Right kidney (tissue), 1 donor: ENCODE measurements at regions not wholly inside any gene's neighbourhood (a gene's known extent, or its start where the extent isn't known, plus 50 kb on each side); places are given as distances from the start of the nearest gene placed in this dataset.

Experiments used
- DNase-seq: peaks from one replicate; pipeline ENCODE4 v3.0.0-alpha.2; 2016

- DNase-seq = no peak
Observed at GRCh38 chr12:13592063-13592942, 389.1 kb downstream of the GRIN2B start.

GRCh38 chr12:13591488-13591887, 389.9 kb downstream of the GRIN2B start:
- no peak for DNase-seq

DNA sequence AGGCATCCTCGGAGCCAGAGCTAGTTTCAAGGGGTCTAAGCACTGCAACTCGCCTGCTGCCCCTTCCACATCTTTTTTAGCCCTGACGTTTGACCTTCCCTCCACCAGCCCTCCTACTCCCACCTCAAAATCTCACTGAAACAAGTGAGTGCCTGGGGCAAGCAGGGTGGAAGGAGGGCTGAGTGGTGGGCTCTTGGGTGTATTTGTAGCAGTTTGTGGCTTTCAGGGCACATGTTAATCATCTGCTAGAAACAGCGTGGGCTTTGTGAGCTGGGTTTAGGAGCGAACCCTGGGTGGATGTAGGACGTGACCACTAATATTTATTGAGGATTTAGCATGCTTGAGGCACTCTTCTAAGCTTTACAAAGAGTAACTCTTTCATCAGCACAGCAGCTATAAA, 390.3 kb downstream of the GRIN2B start:
- DNase-seq = no peak

- DNase-seq = no peak
Observed at GRCh38 chr12:13588574-13588973, 392.0 kb downstream of the EMP1 start.

DNA sequence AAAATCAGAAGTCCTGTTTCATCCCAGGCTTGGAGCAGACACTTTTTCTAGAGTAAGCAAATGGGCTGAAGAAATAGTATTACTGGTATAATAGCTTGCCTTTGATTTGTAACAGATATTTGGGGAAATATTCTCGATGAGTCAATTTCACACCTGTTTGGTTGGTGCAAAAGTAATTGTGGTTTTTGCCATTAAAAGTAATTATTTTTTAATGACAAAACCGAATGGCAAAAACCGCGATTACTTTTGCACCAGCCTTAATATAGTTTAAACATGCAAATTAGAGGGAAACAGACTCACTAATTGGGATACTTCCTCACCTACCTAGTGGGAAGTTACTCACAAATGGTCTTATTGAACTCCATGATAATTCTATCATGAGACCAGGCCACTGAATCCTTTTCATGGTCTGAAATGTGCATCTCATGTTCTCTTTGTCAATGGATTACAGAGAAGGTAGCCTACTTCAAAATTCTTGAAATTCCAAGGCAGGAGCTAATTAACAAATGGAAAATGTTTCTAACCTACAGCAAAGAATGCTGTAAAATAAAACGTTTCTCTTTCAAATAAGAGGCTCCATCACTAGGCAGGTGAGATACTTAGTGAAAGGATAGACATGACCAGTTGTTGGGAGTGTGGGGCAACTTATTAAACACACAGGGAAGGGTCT, 391.3 kb downstream of the EMP1 start:
- DNase-seq = no peak

DNA sequence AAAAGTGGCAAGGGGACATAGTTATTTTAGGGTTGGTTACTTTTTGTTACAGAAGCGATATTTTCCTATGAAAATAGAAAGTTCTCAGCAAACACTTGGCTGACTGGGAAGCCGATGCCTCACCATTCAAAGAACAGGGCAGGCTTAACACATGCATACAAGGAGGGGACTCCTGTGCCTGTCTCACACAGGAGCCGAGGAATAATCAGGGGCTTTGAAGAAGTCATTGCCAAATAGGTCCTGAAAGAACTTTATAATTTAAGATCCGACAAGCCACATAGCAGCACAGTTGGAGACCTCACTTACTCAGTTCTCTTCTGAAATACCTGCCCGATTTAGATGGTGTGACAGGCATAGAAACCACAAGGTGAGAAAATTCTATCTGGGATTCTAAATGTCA, 389.8 kb downstream of the EMP1 start:
- DNase-seq = no peak

DNA sequence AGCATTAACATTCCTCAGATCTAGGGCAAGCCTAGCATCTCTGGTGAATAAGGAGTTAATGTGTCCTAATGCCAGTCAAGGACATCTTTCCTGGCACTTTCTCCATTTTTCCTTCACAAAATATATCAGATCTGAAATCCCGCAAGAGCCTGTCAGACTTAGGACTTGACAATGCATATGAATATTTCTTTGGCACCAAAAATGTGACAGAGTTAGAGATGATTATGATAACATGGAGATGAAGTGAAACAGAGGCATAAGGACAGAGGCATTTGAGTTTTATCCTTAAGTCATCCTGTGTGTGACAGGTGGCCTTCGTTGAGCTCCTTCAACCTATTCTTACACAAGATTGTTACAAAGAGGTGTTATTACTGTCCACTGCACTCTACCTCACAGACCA, 388.0 kb downstream of the EMP1 start:
- DNase-seq = no peak

DNA sequence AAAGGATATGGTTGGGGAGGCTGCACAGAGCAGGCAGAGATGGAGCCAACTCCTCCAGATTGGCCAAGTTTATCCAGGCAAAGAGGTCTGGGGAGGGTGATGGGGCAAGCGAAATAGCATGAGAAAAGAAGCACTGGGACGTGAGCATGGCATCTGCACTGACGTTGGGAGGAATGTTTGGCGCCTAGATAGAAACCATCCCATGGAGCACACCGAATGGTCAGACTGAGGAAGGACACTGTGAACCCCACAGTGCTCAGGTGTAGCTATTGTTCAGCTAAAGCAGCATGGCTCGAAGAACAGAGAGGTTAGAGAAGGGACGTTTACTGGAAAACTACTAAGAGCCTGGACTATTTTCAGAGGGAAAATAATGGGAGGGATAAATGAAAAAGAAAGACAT, 387.1 kb downstream of the EMP1 start:
- no peak for DNase-seq

GRCh38 chr12:13582421-13582820, 385.9 kb downstream of the EMP1 start:
- no peak for DNase-seq

GRCh38 chr12:13581031-13581430, 384.5 kb downstream of the EMP1 start:
- DNase-seq = no peak

GRCh38 chr12:13580206-13580605, 383.7 kb downstream of the EMP1 start:
- no peak for DNase-seq

DNA sequence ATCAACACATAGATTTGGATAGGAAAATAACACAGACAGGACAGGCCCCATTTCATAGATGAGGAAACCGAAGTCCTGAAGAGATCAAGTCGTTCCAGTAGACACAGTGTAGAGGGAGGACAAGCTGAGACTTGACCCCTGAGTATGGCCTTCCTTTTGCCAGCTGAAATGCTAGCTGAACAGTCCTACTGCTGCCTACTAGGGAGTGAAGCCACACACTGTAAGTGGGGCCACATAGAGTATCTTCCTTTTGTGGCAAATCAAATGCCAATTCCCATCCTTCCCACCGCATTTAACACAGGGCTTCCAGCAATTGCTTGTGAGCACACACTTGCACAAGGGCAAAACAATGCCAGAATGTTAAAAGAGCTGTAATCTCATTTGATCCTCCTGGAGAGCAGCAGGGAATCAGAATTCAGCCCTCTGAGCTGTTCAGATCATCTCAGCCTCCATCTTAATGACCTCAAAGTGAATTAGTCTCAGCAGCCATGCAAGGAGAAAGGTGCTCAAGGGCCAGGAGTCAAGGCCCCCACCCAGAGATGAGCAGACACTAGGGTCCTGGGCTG, 380.5 kb downstream of the EMP1 start:
- DNase-seq = no peak

DNA sequence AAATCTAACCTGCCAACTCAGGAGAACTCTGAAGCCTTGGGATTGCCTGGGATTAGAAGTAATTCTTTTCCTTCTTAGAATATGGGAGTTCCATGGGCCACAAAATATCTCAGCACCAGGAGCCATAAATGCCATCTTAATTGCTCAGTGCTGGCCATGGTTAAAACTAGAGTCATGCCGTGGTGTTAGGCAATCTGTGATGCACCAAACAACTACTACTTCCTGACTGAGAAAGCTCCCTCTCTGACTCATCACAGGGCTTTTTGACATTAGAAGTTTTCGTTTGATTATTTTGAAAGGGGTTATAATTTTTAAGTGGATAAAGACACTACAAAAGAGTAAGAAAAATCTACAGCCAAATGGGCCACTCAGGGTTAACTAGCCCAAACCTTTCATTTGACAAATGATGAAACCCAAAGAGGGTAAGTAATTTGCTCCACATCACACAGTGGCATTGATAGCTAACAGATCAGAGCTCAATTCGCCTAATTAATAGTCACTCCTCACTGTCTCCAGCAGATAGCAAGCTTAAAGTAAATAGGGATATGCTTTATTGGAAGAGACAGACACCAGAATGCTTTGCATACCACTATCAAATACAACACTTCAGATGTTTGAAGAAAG, 377.3 kb downstream of the EMP1 start:
- no peak for DNase-seq

- DNase-seq = no peak
Observed at GRCh38 chr12:13571035-13571434, 374.5 kb downstream of the EMP1 start.

DNA sequence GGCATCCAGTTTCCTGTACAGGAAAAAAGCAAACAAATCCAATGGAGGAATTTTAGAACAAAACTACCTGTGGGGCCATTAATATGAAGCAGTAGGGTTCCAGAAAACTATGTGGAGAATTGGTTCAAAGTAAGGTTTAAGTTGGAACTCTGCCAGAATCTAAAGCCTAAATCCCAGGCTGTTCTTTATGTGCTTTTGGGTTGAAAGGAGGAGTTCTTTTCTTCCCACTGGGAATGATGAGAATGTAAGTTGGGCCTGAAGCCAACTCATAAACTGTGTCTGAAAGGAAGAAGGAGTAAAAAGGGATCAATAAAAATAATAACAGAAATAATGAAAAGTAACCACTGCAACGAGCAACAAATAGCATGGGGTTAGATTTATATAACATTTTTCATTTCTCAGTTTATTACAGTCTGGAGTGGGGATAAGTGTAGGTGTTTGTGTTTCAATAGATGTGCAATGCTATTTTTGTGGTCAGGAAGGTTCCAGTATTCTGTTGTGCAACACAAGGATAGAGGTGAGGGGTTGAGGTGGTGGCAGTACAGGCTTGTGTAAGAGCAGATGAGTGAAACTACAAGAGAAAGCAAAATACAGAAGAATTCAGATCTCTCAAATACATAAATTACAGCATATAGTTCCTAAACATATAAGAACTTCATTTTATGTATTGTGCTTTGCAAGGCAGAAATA, 373.6 kb downstream of the EMP1 start:
- DNase-seq = no peak

- DNase-seq = no peak
Observed at GRCh38 chr12:13566292-13566691, 369.8 kb downstream of the EMP1 start.

- DNase-seq = no peak
Observed at GRCh38 chr12:13564266-13564810, 367.8 kb downstream of the EMP1 start.

- DNase-seq = no peak
Observed at GRCh38 chr12:13563743-13564125, 367.2 kb downstream of the EMP1 start.

DNA sequence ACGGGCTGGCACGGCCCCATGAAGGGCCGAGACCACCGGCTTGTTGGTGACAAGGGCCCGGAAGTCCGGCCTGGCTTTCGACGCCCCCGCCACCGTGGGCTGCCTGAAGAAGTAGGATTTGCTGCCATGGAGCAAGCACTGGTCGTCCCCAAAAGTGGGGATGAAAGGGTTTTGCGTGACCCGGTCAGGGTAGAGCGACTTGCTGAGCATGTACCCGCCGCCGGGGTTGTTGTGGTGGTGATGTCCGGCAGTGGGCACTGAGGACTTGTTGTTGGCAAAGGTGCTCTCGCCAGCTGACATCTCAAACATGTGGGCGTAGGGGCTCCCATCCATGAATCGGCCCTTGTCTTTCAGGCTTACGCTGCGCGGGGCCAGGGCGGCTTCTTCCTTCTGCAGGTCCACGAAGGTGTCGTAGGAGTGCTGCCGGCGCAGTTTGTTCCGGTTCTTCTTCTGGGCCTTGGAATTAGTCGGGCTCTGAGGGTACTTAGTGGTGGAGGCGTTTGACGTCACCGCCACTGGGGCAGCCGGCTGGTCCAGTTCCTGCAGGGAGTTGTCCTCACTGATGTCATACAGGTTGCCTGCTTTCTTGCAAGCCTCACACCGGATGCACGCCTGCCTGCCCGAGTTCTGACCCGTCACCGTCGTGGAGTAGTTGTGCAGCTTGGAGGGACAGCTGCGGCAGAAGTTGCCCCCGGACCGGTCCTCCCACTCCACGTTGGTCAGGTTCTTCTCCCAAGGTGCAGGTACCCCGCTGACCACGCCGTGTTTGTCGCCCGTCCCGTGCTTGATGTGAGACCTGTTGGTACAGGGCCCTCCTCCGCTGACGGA, 366.6 kb downstream of the EMP1 start:
- no peak for DNase-seq

DNA sequence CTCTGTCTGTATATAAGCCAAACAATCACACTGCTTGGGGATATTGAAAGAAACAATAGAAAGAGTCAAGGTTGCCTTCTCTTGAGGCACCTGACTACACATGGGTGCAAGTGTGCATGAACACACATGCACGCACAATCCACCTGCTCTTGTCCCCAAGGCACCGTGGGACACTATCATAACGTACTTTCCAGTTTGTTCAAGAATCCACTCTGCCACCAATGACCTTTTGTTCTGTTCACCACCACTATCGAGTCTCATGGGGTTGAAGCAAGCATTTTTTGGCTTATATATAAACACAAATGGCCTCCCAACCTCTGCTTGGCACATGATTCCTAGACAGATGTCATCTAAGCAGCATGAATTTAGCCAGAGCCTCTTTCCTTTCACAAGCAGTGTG, 365.4 kb downstream of the EMP1 start:
- DNase-seq = no peak

DNA sequence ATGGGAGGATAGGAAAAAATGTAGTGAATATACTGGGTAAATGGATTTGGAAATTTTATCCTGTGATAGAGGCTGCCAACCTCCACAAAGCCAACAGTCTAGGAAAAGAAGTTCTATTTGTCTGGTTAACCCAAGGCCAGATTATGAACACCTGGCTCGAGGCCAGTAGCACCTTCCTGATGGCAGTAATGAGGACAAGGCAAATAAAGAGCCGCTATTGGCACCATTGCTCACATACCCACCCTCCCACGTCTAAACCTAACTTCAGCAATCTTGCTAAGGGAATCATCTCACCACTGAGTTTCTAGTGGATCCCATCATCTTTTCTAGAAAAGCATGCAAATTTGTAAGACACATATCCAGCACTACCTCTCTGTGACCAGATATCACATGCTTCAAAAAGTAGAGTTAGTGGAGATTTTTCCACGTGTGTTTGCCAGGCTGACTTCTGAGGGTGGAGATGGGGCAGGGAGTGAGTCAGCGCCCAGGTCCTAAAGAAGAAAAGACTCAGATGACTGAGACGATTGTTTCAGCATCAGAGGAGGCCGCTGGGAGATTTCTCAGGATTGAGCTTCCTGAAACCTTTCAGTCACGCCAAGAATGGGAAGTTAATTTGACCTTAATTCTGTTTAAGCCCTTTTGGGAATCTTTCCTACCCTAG, 362.9 kb downstream of the EMP1 start:
- DNase-seq = no peak
